ENCODE measurements at regions not wholly inside any gene's neighbourhood (a gene's known extent, or its start where the extent isn't known, plus 50 kb on each side); places are given as distances from the start of the nearest gene placed in this dataset.
"Not testable (repeated sequence)": the region's sequence is repeated elsewhere in the genome, so short reads cannot be mapped to it uniquely, and the experiment has no call there.

GRCh38 chr9:120338340-120338739, 241.6 kb downstream of the CDK5RAP2 start:
- DNase-seq, result no peak

- DNase-seq, result no peak
Observed at GRCh38 chr9:120337131-120337530, 242.8 kb downstream of the CDK5RAP2 start.

- no peak for DNase-seq
Observed at GRCh38 chr9:120336753-120337090, 243.2 kb downstream of the CDK5RAP2 start.

- DNase-seq, result no peak
Observed at GRCh38 chr9:120336021-120336752, 243.8 kb downstream of the CDK5RAP2 start.

- no peak for DNase-seq
Observed at GRCh38 chr9:120331913-120332312, 248.1 kb downstream of the CDK5RAP2 start.

GRCh38 chr9:120330031-120330430, 249.9 kb downstream of the CDK5RAP2 start:
- no peak for DNase-seq

- no peak for DNase-seq
Observed at GRCh38 chr9:120327322-120327721, 252.6 kb downstream of the CDK5RAP2 start.

- peak; percentile 54 for DNase-seq
Observed at GRCh38 chr9:120326049-120326693, 253.8 kb downstream of the CDK5RAP2 start.

- DNase-seq, result no peak
Observed at GRCh38 chr9:120324996-120325642, 254.8 kb downstream of the CDK5RAP2 start.

GRCh38 chr9:120324461-120324860, 255.5 kb downstream of the CDK5RAP2 start:
- DNase-seq, result no peak

GRCh38 chr9:120323125-120323524, 256.8 kb downstream of the CDK5RAP2 start:
- no peak for DNase-seq

GRCh38 chr9:120319452-120319851, 260.5 kb downstream of the CDK5RAP2 start:
- DNase-seq, result no peak

- no peak for DNase-seq
Observed at GRCh38 chr9:120315154-120315553, 264.8 kb downstream of the CDK5RAP2 start.

- DNase-seq, result no peak
Observed at GRCh38 chr9:120312031-120312430, 267.9 kb downstream of the CDK5RAP2 start.

- no peak for DNase-seq
Observed at GRCh38 chr9:120310035-120310434, 269.9 kb downstream of the CDK5RAP2 start.

- no peak for DNase-seq
Observed at GRCh38 chr9:120308495-120308894, 271.5 kb downstream of the CDK5RAP2 start.

GRCh38 chr9:120307599-120307998, 272.4 kb downstream of the CDK5RAP2 start:
- DNase-seq, result no peak

GRCh38 chr9:120306561-120306960, 273.4 kb downstream of the CDK5RAP2 start:
- no peak for DNase-seq

GRCh38 chr9:120306088-120306487, 273.9 kb downstream of the CDK5RAP2 start:
- no peak for DNase-seq

GRCh38 chr9:120304896-120305295, 275.1 kb downstream of the CDK5RAP2 start:
- DNase-seq, result not testable (repeated sequence)

- DNase-seq, result no peak
Observed at GRCh38 chr9:120303519-120303918, 276.4 kb downstream of the CDK5RAP2 start.

- no peak for DNase-seq
Observed at GRCh38 chr9:120299785-120300184, 280.2 kb downstream of the CDK5RAP2 start.

GRCh38 chr9:120294003-120294402, 286.0 kb downstream of the CDK5RAP2 start:
- DNase-seq, result no peak

- DNase-seq, result no peak
Observed at GRCh38 chr9:120292606-120293005, 287.4 kb downstream of the CDK5RAP2 start.
